Activated CD8-positive, alpha-beta memory T cell treated with anti-CD3 and anti-CD28 coated beads for 4 hours (primary cell): ENCODE measurements at regions not wholly inside any gene's neighbourhood (a gene's known extent, or its start where the extent isn't known, plus 50 kb on each side); places are given as distances from the start of the nearest gene placed in this dataset.

Experiments used
- DNase-seq, 2 donors: peaks; one replicate each; pipeline ENCODE4 v3.0.0-alpha.2; 2020; ENCODE audit warnings: low read depth in 2 of 2

GRCh38 chr20:60803335-60804055 is 448.6 kb upstream of the CDH4 start:
- DNase-seq: no peak

- DNase-seq: no peak
Observed at GRCh38 chr20:60804240-60804917, 447.7 kb upstream of the CDH4 start.

- DNase-seq: no peak
Observed at GRCh38 chr20:60804918-60805630, 447.0 kb upstream of the CDH4 start.

- DNase-seq: no peak
Observed at GRCh38 chr20:60806354-60806753, 445.7 kb upstream of the CDH4 start.

GRCh38 chr20:60806824-60807223 is 445.2 kb upstream of the CDH4 start:
- no peak for DNase-seq

- no peak for DNase-seq
Observed at GRCh38 chr20:60808003-60808672, 443.9 kb upstream of the CDH4 start.

- DNase-seq: no peak
Observed at GRCh38 chr20:60808701-60809100, 443.4 kb upstream of the CDH4 start.

GRCh38 chr20:60810561-60810960 is 441.5 kb upstream of the CDH4 start:
- no peak for DNase-seq

GRCh38 chr20:60812561-60812960 is 439.5 kb upstream of the CDH4 start:
- no peak for DNase-seq

GRCh38 chr20:60813066-60813465 is 439.0 kb upstream of the CDH4 start:
- no peak for DNase-seq

- no peak for DNase-seq
Observed at GRCh38 chr20:60815656-60816055, 436.4 kb upstream of the CDH4 start.

GRCh38 chr20:60816901-60817300 is 435.2 kb upstream of the CDH4 start:
- no peak for DNase-seq

GRCh38 chr20:60817891-60818290 is 434.2 kb upstream of the CDH4 start:
- no peak for DNase-seq

- no peak for DNase-seq
Observed at GRCh38 chr20:60819511-60819910, 432.6 kb upstream of the CDH4 start.

GRCh38 chr20:60820149-60820548 is 431.9 kb upstream of the CDH4 start:
- DNase-seq: no peak

GRCh38 chr20:60820918-60821317 is 431.1 kb upstream of the CDH4 start:
- DNase-seq: no peak

- DNase-seq: no peak
Observed at GRCh38 chr20:60822699-60823607, 429.1 kb upstream of the CDH4 start.

GRCh38 chr20:60835876-60836275 is 416.2 kb upstream of the CDH4 start:
- DNase-seq: no peak

GRCh38 chr20:60837173-60837770 is 414.8 kb upstream of the CDH4 start:
- no peak for DNase-seq

GRCh38 chr20:60838297-60838696 is 413.8 kb upstream of the CDH4 start:
- DNase-seq: no peak

GRCh38 chr20:60840971-60841370 is 411.1 kb upstream of the CDH4 start:
- DNase-seq: no peak
